Bone marrow (tissue), 2 donors: ENCODE measurements at regions not wholly inside any gene's neighbourhood (a gene's known extent, or its start where the extent isn't known, plus 50 kb on each side); places are given as distances from the start of the nearest gene placed in this dataset.
"Not testable (repeated sequence)": the region's sequence is repeated elsewhere in the genome, so short reads cannot be mapped to it uniquely, and the experiment has no call there.

ENCODE experiments used
- DNase-seq, 2 donors: peaks; one replicate each; lab custom pipeline; 2025; lab: John Stamatoyannopoulos, UW

DNA sequence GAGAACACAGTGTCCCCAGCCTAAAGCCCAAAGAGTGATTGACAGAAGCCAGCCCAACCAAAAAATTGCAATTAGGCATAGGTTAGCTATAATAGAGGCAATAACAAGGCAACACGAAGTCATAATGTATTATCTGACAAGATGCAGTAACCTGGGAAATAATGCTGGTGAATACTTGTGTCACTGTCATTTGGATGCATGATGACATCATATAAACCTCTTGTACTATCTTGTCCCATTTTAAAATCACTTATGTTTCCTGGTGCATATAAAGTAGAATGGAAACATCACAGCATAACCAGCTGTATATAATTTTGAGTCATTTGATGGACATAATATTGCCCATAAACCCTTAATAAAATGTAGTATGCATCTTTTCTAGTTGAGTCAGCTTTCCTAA, 1138.3 kb upstream of the LRRTM3 start:
- no peak for DNase-seq

DNA sequence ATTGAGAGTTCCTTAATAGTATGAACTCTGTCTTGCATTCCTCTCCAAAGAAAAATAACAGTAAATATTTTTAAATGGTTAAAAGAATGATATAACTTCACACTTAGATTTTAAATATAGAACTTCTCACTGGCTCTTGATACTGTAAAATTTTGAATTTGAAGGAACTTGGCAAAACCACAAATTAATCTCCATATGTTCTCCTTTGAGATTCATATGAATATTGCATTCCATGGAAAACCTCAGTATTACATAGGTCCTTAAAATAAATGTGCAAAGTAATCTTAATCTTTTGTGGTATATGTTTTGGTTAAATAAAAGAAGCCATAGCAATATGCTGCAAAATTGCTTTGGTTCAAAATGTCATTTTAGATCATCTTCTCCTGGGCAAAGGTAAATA, 1137.6 kb upstream of the LRRTM3 start:
- no peak for DNase-seq

DNA sequence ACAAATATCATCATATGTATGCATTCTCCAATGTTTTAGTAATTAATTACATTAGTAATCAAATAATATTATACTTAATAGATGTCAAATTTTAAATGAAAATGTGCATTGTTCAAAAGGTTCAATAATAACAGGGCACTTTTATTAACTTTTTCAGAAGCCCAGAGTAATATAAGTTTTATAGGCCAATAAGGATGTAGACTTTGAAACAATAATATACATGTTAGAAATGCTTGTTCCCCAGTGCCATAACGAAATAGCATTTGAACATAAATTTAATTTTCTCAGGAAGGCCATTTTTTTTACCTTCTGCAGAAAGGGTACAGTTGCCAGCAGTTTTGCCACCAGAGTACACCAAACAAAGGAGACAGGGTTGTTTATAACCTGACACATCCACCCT, 1133.9 kb upstream of the LRRTM3 start:
- no peak for DNase-seq

DNA sequence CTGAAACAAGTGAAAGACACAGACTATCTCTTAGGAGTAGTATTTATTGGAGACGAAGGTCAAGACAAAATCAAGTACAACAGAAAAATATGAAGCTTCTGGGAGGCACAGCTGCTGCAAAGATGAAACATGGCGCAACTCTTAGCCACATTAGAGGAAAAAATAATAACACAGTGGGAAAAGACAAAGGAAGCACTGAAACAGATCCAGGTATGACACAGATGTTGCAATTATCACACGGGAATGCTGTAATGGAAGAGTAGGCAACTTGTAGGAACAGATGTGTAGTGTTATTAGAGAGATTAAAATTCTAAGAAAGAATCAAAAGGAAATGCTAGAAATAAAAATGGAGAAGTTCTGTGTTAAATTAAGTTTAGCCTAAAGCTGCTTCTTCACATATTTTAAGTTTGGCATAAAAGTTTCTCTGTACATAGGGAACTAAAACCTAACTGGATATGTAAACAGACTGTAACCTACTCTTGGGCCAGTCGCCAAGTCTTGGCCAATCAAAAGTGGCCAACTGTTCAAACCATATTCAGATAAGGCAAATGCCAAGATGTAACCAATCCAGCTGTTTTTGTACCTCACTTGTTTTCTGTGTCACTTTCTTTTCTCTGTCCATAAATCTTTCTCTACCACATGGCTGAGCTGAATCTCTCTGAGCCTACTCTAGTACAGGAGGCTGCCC, 1132.0 kb upstream of the LRRTM3 start:
- DNase-seq: no peak

DNA sequence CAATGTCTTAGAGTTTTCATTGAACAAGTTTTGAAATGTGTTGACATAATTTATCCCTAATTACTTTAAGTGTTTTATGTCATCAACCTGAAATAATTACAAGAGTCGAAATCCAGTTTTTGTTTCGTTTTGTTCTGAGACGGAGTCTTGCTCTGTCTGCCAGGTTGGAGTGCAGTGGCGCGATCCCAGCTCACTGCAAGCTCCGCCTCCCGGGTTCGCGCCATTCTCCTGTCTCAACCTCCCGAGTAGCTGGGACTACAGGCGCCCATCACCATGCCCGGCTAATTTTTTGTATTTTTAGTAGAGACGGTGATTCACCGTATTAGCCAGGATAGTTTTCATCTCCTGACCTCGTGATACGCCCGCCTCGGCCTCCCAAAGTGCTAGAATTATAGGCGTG, 1131.0 kb upstream of the LRRTM3 start:
- DNase-seq: not testable (repeated sequence)

DNA sequence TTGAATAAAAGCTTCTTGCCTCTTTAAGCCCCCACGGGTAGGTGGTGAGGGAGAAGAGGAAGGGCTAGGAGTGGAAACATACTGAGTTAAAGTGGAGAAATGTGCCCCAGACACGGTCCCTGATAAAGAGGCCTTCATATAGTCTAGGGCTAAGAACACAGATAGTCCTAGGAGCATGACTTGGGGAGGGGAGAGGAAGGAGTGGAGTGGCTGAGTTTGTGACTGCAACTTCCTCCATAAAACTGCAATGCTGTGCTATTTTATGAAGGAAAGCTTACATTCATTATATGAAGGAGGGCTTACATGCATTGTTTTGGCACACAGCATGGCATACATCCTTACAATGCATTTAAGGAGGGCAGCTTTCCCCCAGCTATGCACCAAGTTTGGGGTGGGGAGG, 1129.4 kb upstream of the LRRTM3 start:
- no peak for DNase-seq

DNA sequence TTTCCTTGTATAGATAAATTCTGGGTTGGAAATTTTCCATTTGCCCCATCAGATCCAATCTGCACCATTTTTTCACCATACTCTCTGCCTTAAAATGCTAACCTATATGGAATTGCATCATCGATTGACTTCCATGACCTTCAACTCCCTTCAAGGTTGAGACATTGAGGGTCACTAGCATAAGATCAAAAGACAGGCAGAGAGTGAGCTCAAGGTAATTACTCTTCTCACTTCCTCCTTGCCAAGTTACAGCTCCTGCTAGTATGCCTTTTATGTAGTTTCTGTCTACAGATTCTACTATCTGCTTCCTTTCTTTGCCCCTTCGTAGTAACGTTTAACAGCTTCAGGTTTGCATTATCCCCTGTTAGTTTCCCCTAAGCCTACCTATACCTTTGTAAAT, 1127.7 kb upstream of the LRRTM3 start:
- no peak for DNase-seq

DNA sequence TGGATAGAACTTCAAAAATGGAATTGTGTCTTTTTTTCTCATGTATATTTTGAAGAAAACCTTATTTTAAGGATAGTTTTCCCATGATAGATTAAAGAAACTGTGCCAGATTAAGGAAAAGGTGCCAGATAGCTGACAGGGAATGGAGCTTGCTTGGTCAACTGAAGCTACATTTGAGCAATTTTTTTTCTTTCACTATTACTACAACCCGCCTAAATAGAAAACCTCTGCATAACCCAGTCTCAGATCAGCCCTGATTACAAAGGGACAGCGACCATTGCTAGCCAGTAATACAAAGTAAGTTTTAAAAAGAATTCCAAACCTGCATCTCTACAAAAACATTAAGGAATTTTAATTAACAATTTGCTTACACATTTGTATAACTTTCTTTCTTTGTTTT, 1123.4 kb upstream of the LRRTM3 start:
- no peak for DNase-seq

DNA sequence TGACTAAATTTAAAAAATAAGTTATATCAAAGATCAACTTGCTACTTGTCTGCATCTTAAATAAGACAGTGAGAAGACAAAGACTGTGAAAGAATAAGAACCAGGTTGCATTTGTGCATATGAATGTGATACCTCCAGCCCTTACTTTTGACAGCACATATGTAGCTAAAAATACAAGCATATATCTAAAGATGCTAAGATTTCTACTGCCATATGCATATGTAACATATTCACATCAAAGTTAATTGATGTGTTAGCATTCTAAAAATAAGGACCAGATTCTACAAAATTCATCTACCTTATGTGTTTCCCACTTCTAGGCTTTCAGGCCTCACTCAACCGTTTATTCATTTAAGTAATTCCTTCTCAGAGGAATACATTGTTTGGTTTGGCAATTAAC, 1120.3 kb upstream of the LRRTM3 start:
- DNase-seq: no peak

DNA sequence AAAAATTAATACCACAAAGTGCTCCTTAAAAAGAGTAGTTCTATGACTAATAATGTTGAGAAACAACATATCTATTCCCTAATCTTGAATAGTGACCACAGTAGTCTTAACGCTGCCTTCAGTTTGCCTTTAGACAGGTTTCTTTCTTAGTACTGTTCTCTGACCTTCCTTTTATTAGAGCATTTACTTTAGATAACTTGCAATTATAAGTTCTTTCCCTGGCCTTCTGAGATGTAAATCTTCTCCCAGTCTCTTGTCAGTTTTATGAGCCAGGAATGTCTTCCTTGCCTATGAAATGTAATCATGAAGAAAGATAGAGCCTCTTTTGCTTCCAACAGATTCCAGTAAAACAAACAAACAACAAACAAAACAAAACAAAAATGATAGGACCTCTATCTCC, 1119.8 kb upstream of the LRRTM3 start:
- no peak for DNase-seq

DNA sequence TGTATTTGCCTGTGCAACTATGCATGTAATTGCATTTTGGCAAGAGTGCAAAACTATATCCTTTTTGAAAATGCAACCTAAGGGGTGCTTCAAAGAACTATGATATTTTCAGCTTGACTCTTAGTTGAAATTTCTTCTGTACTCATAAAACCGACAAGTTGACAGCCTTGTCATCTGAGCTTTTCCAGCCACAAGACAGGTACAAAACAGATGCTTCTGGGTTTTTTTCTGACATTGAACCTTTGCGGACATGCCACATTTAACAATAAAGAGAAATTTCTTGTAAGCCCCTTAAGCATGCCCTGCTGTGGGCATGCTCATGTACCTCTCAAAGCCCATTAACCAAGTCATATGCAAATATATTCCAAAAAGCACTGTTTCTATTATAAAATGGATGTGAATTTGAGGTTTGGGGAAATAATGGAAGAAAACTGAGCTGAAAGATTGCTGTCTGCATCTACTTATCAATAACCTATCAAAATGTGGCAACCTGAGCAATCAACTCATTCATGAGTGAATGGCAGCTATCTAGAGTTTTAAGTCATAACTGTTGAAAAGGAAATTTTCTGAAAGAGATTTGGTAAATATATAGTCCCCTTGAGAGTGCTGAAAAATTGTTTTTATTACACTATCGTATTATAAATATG, 1117.0 kb upstream of the LRRTM3 start:
- no peak for DNase-seq

DNA sequence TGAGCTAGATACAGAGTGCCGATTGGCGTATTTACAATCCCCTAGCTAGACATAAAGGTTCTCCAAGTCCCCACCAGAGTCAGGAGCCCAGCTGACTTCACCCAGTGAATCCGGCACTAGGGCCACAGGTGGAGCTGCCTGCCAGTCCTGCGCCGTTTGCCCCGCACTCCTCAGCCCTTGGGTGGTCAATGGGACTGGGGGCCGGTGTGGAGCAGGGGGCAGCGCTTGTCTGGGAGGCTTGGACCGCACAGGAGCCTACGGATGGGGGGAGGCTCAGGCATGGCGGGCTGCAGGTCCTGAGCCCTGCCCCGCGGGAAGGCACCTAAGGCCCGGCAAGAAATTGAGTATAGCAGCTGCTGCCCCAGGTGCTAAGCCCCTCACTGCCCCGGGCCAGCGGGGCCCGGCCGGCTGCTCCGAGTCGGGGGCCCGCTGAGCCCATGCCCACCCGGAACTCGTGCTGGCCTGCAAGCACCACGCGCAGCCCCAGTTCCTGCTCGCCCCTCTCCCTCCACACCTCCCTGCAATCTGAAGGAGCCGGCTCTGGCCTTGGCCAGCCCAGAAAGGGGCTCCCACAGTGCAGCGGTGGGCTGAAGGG, 1113.8 kb upstream of the LRRTM3 start:
- no peak for DNase-seq

DNA sequence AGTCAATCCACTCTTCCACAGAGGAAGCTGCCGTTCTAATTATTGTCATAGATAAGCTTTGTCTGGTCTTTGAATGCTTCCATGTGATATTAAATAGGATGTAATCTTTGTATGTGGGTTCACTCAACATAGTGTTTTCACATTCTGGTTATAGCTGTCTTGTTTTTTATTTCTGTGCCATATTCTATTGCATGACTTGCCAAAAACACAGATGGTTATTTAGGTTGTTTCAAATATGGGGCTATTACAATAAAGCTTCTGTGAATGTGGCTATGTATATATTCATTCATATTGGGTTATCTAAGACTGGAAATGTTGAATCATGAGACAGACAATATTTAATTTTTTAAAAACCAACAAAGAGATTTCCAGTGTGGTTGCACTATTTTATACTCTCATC, 1109.3 kb upstream of the LRRTM3 start:
- DNase-seq: no peak

DNA sequence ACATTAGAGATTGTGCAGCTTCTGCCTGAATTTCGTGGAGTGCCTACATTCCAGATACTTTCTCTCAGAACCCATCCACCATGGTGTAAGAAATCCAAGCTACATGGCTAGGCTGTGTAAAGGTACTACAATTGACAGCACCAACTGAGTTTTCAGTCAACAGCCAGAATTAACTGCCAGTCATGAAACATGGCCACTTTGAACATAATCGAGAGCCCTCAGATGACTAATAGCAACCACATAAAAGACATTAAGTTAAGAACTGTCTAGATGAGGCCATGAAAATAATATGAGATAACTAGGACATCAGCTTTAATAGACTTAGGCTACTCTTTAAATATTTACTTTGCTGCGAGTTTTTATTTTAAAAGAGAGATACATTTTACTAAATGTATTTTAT, 1106.8 kb upstream of the LRRTM3 start:
- no peak for DNase-seq

DNA sequence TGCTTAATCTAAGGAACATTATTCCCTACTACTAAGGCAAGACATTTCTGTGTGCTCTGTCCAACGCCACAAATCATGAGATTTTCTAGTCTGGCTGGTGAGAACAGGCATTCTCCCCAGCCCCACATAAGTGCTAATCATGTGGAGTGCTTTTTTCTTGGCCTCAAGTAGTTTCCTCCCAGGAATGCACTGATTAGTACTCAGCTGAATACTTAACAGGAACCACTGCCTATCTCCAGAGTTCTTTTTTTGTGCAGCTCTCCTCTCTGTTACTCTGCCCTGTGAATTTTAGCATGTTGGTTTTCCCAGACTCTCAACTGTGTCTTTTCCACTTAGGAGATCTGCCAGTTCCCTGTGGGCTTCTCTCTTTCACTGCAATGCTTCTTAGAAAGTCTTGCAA, 1098.5 kb upstream of the LRRTM3 start:
- DNase-seq: no peak

DNA sequence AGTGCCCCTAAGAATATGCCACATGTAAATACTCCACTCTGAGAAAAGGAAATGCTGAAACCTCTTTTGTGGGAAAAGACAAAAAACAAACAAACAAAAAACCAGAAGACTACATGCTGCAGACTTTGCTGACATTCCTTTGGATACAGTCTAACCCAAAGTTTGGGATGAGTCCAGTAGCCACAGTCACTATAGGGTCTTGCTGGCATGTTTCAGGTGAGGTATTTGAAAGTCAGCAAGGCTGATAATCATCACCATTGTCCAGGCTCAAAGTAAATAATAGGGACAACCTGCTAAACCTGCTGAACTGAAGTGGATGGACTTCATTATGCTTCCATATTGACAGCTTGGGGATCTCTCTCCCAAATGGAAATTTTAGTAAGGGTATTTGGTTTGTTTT, 1087.0 kb upstream of the LRRTM3 start:
- DNase-seq: no peak

DNA sequence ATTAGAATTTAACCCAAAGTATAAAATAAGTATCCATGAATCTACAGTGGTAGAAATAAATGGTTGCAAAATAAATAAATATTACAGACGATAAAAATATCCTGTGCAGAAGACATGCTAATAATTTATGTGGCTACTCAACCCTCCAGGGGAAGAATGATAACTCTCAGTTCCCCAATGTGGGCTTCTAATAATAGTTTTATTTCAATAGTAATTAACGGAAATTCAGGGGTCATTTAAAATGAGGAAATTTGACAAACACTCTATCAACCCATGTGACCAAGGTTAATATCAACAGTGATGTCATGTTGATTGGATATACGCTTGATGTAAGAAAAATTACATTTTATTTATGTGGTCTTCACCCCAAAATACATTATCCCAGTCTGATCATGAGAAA, 1082.6 kb upstream of the LRRTM3 start:
- DNase-seq: no peak

DNA sequence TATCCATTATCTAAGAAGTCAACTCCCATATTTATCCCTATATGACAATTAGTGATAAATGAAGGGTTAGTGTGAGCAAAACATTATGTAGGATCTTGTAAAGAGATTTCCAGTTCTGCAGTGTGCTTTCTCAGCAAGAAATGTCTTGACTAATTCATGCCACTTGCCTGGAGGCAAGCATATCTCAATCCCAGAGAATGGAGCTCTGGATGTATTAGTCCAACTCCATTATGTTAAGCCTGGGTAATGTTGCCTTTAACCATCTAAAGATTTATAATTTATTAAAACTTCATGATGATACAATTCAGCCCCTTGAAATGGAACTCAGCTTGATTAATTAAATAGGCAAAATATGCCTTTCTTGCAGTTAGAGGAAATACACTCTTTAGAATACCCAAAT, 1079.9 kb upstream of the LRRTM3 start:
- DNase-seq: no peak

DNA sequence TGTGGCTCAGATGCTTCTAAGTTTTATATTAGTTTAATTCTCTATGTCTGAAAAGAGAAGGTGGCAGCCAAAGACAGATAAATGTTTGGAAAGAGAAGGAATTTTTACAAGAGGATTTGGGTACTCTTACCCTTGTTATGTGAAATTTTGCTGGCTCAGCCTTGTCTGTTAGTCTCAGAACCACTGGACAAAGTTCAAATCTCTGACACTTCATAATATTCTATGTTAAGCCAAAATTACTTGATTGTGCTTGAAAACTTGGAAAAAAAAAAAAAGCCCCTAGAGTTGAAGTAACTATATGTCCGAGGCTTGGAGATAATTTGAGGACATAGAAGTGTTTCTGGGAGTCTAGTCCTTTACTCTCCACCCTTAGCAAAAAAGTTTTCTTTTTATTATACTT, 1079.3 kb upstream of the LRRTM3 start:
- no peak for DNase-seq

DNA sequence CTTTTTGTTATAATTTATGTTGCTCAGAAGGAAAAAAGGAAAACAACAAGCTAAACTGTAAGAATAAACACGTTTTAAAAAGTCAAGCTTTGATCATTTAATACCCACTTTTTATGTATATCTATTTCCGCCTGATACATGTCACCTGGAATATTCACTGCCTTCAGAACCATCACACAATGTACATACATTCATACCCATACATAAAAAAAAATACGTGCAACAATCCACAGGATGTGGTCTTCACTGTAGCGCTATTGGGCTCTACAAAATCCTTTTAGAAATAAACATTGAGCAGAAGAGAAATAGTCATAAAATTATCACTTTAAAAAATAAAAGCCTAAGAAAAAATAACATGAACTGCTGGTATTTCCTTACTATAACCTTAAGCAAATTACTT, 1078.9 kb upstream of the LRRTM3 start:
- DNase-seq: no peak

DNA sequence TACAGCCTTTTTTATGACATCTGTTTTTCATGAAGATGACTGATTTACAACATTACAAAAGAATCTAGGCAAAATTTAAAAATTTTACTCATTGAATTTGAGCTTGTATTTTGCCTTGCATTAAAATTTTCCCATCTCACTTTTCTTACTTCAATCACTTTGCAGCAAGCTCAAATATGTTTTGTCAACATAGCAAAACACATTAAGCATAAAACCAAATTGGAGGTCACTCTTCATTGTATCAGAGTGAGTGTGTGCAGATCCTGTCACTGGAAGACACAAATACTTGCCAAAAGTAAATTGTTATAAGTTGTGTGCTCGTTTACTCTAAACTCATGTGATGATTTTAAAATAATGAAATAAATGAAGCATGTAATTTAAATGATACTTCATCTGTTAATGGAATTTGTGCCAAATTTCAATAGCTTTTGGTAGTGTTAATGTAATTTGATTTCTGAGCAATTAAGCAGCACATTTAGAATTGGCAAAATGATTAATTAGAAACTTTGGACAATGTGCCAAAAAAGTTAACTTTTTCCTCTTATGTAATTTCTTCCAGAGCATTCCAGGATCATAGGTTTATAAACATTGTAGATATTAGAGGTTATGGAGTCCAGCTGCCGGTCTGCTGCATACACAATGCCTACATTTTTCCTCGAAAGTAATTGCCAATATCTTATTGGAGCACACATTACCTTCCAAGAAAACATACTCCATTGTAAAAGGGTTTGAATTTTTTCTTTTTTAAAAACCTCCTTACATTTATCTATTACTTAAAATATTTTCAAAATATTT, 1078.2 kb upstream of the LRRTM3 start:
- DNase-seq: no peak

DNA sequence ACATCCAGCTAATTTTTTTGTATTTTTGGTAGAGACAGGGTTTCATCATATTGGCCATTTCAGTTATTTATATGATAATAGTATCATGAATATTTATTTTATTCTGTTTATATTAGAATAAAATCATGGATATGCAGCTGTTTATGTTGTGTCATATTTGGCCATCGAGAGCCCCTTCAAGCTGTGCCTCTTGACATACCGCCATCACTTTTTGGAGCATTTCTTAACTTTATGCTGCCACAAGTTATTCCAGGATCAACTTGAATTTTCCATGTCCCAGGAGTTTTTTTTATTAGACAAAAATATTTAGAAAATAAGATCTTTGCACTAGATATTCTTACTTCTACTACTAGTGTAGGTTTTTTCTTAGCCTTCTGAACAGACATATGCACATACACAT, 1067.0 kb upstream of the LRRTM3 start:
- DNase-seq: no peak

DNA sequence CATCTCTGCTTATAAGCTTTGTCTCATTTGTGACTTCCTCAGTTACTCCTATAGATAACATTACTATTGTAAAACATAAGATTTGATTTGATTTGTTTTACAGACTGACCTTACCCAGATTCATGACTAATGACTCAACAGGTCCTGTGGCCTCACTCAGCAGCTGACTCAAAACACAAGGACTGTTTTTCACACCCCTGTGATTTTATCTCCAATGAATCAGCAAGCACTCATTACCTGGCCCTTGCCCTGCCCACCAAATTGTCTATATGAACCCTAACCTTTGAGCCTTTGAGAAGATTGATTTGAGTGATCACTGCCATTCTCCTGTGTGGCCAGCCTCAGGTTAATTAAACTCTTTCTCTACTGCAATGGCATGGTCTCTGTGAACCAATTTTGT, 1064.6 kb upstream of the LRRTM3 start:
- DNase-seq: no peak
